Fibroblast of lung (primary cell): ENCODE measurements at regions not wholly inside any gene's neighbourhood (a gene's known extent, or its start where the extent isn't known, plus 50 kb on each side); places are given as distances from the start of the nearest gene placed in this dataset.

ENCODE experiments used
- EZH2 ChIP-seq: IDR thresholded peaks from 2 replicates; pipeline ENCODE4 v1.5.1; 2012; ENCODE audit warnings: low read length, control low read depth, mild to moderate bottlenecking; ENCODE audit errors: missing control alignments
- TF ChIP-seq, protein P1 (sequence below), 2 donors: IDR thresholded peaks in 1 of 2; conservative IDR thresholded peaks in 1 of 2; 1 replicate in 1 of 2; 2 replicates in 1 of 2; pipeline ENCODE4 v1.5.1; 2011 to 2012; ENCODE audit warnings: low read length in 2 of 2, control low read depth in 1 of 2, inconsistent platforms in 1 of 2, low read depth in 1 of 2, mild to moderate bottlenecking in 1 of 2

DNA sequence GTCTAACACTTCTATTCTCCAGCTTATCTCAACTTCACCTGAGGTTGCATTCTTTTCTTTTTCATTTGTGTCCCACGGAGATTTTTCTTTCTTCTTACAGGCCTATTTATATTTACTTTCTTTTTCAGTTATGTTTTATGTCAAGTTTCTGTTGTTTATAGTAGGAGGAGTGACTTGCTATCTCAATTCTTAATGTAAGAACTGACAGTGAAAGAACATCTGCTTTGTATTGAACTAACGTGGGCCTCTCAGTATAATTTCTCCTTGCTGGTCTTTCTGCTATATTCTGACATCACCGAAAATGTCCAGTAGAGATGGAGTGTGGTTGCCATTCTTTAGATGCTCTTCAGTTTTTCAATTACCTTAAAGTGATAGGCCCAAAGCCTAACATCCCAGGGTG, 521.7 kb downstream of the EPM2A start:
- TF ChIP-seq, protein P1, sequence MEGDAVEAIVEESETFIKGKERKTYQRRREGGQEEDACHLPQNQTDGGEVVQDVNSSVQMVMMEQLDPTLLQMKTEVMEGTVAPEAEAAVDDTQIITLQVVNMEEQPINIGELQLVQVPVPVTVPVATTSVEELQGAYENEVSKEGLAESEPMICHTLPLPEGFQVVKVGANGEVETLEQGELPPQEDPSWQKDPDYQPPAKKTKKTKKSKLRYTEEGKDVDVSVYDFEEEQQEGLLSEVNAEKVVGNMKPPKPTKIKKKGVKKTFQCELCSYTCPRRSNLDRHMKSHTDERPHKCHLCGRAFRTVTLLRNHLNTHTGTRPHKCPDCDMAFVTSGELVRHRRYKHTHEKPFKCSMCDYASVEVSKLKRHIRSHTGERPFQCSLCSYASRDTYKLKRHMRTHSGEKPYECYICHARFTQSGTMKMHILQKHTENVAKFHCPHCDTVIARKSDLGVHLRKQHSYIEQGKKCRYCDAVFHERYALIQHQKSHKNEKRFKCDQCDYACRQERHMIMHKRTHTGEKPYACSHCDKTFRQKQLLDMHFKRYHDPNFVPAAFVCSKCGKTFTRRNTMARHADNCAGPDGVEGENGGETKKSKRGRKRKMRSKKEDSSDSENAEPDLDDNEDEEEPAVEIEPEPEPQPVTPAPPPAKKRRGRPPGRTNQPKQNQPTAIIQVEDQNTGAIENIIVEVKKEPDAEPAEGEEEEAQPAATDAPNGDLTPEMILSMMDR (conservative IDR thresholded peaks at IDR 0.05 in 1 of 2, IDR thresholded peaks at IDR 0.05 in 1 of 2; ENCODE audit: low read depth in 1 of 2, low read length in 2 of 2), result no peak
- no peak for TF ChIP-seq EZH2
